Esophagus (tissue), 2 donors: ENCODE measurements at regions not wholly inside any gene's neighbourhood (a gene's known extent, or its start where the extent isn't known, plus 50 kb on each side); places are given as distances from the start of the nearest gene placed in this dataset.
"Not testable (repeated sequence)": the region's sequence is repeated elsewhere in the genome, so short reads cannot be mapped to it uniquely, and the experiment has no call there.

ENCODE experiments used
- H3K27ac ChIP-seq, 2 donors: one replicate each; pipeline ENCODE4 v1.5.1; 2013; ENCODE audit warnings: low read depth in 2 of 2, mild to moderate bottlenecking in 2 of 2, inconsistent platforms in 1 of 2, low read length in 1 of 2, moderate library complexity in 1 of 2
- H3K27me3 ChIP-seq, 2 donors: one replicate each; pipeline ENCODE4 v1.6.1; 2013; ENCODE audit warnings: low read length in 2 of 2, control low read depth in 1 of 2, mild to moderate bottlenecking in 1 of 2; ENCODE audit not compliant: insufficient read depth in 2 of 2, control insufficient read depth in 1 of 2
- H3K36me3 ChIP-seq, 2 donors: one replicate each; pipeline ENCODE4 v1.6.1; 2013; ENCODE audit warnings: low read length in 1 of 2; ENCODE audit not compliant: control insufficient read depth in 2 of 2, insufficient read depth in 2 of 2
- H3K4me1 ChIP-seq, 2 donors: one replicate each; pipeline ENCODE4 v1.6.1; 2013; ENCODE audit warnings: low read length in 1 of 2; ENCODE audit not compliant: control insufficient read depth in 2 of 2, insufficient read depth in 2 of 2
- H3K4me3 ChIP-seq, 2 donors: one replicate each; pipeline ENCODE4 v1.5.1; 2013; ENCODE audit warnings: low read length in 2 of 2, mild to moderate bottlenecking in 2 of 2, low read depth in 1 of 2, moderate library complexity in 1 of 2
- H3K9me3 ChIP-seq, 2 donors: one replicate each; pipeline ENCODE4 v1.6.1; 2013; ENCODE audit warnings: mild to moderate bottlenecking in 2 of 2, low read depth in 1 of 2, low read length in 1 of 2, moderate library complexity in 1 of 2; ENCODE audit not compliant: control insufficient read depth in 2 of 2, insufficient read depth in 1 of 2
- WGBS, 2 donors: extraction: QIAGEN DNeasy Blood & Tissue Kit; methylation state at CpG; one replicate each; pipeline ENCODE4 v1.1.7; 2013; 5-methylcytosine and 5-hydroxymethylcytosine counted together
- donor health status: healthy with polysubstance abuse.
- donor health status: Bipolar disorder and iron deficiency.

DNA sequence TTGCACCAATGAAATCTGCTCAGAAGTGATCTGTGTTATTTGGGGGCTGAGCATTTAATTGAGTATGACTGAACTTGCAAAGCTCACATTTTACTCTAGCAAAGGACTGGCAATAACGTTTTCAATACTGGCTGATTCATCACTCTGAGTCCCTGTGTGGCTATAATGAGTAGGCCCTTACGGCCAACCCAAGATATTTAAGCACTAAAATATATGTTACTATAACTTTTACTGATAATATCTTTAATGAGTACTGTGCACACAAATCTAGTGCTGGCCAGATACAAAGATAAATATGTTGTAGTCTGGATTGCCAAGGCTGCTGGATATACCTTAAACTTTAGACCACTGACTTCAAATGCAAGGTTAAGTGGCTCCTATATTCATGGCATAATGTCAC, 436.4 kb upstream of the KCNMB2 start:
- 78 to 80% methylated on average over 2 of the region's 2 CpGs for WGBS, 2 donors
- Histone ChIP-seq H3K4me3 (no peak overlapping the region), H3K9me3 (no peaks in the 10 kb centered on the region), H3K4me1 (no peaks in the 10 kb centered on the region), H3K27me3 (no peaks in the 10 kb centered on the region), H3K36me3 (no peaks in the 10 kb centered on the region), H3K27ac (no peak overlapping the region)

DNA sequence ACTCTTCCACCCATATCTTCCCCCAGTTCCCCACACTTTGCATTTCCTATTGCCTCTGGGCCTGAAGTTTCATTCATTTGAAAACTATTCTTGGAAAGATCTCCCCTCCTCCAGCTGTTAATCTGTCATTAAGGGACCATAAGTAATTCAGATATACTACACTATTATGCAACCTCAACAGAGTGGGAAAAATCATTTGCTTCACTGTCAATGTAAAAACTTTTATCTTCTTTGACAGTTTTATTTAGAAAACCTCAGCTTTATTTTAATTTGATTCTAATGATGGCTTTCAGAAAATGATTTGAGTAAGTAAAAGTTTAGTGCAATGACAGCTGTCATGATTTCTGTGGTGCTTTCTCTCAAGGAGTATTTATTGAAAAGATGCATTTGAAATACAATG, 435.3 kb upstream of the KCNMB2 start:
- no peaks in the 10 kb centered on the region for H3K4me1 ChIP-seq
- H3K36me3 ChIP-seq = no peaks in the 10 kb centered on the region
- no peaks in the 10 kb centered on the region for H3K9me3 ChIP-seq
- H3K27ac ChIP-seq = no peak overlapping the region
- no peak overlapping the region for H3K4me3 ChIP-seq
- no peaks in the 10 kb centered on the region for H3K27me3 ChIP-seq

DNA sequence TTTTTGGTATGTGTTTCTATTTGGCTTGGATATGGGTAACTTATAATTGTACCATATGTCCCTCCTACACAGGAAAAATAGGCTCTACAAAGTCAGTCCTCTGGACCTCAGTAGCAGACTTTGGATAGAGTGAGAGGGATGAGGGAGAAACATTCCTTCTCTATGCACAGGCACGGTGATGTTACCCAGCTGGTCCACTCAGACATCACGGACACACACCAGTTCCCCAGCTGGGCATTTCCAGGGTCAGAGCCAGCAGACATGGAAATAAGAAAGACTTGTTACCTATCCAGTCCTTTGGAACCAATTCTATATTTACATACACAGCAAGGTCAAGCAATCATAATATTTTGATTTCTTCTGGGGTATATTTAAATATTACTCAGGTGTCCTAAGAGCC, 433.1 kb upstream of the KCNMB2 start:
- 76 to 86% methylated on average over 2 of the region's 2 CpGs for WGBS, 2 donors
- Histone ChIP-seq H3K27ac (no peak overlapping the region), H3K9me3 (no peaks in the 10 kb centered on the region), H3K4me3 (no peak overlapping the region), H3K36me3 (no peaks in the 10 kb centered on the region), H3K27me3 (no peaks in the 10 kb centered on the region), H3K4me1 (no peaks in the 10 kb centered on the region)

DNA sequence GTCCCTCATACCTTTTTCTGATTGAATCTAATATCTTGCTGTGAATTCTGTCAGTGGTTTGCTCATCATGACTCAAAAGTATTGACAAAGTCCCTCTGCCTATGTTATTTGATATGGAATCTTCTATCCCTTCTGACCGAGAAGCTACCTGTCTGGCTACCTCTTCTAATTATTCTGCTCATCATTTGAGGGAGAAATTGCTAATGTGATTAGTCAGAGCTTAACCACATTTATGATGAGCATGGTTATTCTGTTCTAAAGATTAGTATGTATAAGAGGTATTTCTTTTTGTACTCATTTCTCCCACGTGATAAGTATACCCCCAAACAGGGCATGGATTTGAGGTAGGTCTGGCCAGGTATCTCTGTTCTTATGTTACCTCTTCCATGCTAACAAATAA, 428.4 kb upstream of the KCNMB2 start:
- Histone ChIP-seq H3K4me1 (no peaks in the 10 kb centered on the region), H3K36me3 (no peaks in the 10 kb centered on the region), H3K27me3 (no peaks in the 10 kb centered on the region), H3K4me3 (no peak overlapping the region), H3K27ac (no peak overlapping the region), H3K9me3 (no peaks in the 10 kb centered on the region)
- WGBS, 2 donors = 82 to 92% methylated on average over 2 of the region's 2 CpGs

DNA sequence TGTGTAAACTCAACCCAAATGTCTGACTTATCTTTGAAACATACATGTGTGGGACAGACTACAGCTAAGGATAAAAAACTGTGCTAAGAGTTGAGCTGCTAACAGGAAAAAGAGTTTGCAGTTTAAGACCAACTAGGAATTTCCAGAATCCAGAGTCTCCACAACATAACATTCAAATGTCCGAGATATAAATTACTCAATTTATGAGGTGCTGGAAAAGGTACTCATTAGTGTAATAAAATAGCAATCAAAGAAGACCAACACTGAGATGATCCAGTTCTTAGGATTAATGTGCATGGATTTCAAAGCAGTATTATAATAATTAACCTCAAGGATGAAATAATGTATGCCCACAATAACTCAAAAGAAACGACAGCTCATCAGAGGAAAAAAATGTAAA, 426.5 kb upstream of the KCNMB2 start:
- no peaks in the 10 kb centered on the region for H3K4me1 ChIP-seq
- no peaks in the 10 kb centered on the region for H3K36me3 ChIP-seq
- WGBS, 2 donors = 77 to 79% methylated on average over 2 of the region's 2 CpGs
- no peak overlapping the region for H3K4me3 ChIP-seq
- H3K9me3 ChIP-seq = no peaks in the 10 kb centered on the region
- H3K27ac ChIP-seq = no peak overlapping the region
- no peaks in the 10 kb centered on the region for H3K27me3 ChIP-seq

DNA sequence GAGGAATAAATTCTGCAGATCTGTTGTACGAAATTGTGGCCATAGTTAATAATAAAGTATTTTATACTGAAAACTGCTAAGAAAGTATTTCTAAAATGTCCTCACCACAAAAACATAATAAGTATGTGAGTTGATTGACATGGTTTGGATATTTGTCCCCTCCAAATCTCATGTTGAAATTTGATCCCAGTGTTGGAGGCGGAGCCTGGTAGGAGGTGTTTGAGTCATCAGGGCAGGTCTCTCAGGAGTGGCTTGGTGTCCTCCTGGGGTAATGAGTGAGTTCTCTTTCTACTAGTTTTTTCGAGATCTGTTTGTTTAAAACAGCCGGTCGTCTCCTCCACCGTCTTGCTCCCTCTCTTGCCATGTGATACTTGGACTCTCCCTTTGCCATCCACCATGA, 424.1 kb upstream of the KCNMB2 start:
- Histone ChIP-seq H3K9me3 (no peaks in the 10 kb centered on the region), H3K4me3 (no peak overlapping the region), H3K4me1 (no peaks in the 10 kb centered on the region), H3K27me3 (no peaks in the 10 kb centered on the region), H3K27ac (no peak overlapping the region), H3K36me3 (no peaks in the 10 kb centered on the region)
- WGBS, 2 donors = 95 to 97% methylated on average over 6 of the region's 6 CpGs

DNA sequence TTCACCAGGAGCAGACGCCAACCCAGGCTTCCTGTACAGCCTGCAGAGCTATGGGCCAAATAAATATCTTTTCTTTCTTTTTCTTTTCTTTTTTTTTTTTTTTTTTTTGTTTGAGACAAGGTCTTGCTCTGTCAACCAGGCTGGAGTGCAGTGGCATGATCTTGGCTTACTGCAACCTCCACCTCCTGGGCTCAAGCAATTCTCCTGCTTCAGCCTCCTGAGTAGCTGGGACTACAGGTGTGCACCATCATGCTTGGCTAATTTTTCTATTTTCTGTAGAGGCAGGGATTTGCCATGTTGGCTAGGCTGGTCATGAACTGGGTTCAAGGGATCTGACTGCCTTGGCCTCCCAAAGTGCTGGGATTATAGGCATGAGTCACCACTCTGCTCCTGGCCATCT, 423.7 kb upstream of the KCNMB2 start:
- not testable (repeated sequence) for H3K27ac ChIP-seq, H3K36me3 ChIP-seq, H3K4me1 ChIP-seq, H3K4me3 ChIP-seq, H3K27me3 ChIP-seq, H3K9me3 ChIP-seq
- 94 to 100% methylated on average over 1 of the region's 1 CpG for WGBS, 2 donors

DNA sequence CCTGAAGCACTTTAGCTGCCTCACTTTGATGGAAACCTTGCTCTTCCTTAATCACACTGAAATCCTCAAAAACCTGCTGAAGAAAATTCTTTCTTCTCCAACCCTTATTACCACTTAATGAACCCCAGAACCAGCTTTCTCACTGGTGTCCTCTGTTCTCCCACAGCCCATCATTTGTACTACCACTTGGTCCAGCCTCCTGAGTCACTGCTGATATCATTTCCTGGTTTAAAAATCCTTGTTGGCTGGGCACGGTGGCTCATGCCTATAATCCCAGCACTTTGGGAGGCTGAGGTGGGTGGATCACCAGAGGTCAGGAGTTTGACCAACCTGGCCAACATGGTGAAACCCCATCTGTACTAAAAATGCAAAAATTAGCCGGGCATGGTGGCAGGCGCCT, 418.6 kb upstream of the KCNMB2 start:
- H3K9me3 ChIP-seq = no peaks in the 10 kb centered on the region
- no peak overlapping the region for H3K4me3 ChIP-seq
- no peak overlapping the region for H3K27ac ChIP-seq

DNA sequence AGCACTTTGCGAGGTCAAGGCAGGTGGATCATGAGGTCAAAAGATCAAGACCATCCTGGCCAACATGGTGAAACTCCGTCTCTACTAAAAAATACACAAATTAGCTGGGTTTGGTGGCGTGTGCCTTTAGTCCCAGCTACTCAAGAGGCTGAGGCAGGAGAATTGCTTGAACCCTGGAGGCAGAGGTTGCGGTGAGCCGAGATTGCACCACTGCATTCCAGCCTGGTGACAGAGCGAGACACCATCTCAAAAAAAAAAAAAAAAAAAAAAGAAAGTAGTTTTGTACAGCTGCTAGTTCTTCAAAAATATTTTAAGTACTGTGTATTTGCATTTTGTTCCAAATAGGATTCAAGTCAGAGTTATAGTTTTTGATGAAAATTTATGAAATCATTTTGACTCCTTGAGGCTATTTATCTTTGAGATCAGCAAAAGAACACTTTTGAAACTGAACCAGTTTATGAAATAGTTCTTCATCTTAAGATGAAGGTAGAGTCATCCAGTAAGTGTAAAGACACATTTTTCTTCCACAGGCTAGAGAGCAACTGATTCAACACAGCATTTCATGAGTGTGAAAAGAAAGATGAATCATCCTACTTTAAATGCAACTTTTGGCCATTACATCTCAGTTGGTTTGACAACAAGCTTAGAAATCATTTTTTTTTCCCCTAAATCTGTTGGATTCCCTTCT, 416.5 kb upstream of the KCNMB2 start:
- H3K9me3 ChIP-seq, H3K27me3 ChIP-seq, H3K36me3 ChIP-seq, H3K4me1 ChIP-seq, H3K4me3 ChIP-seq: not testable (repeated sequence)
- H3K27ac ChIP-seq = peak overlapping the region in 1 of 2 donors; percentile 75
- 51 to 80% methylated on average over 6 of the region's 6 CpGs for WGBS, 2 donors

More for the DNA sequence above, 418.6 kb upstream of the KCNMB2 start:
- Histone ChIP-seq H3K27me3 (no peaks in the 10 kb centered on the region), H3K4me1 (no peaks in the 10 kb centered on the region), H3K36me3 (no peaks in the 10 kb centered on the region)
- WGBS, 2 donors = 86 to 87% methylated on average over 3 of the region's 3 CpGs

DNA sequence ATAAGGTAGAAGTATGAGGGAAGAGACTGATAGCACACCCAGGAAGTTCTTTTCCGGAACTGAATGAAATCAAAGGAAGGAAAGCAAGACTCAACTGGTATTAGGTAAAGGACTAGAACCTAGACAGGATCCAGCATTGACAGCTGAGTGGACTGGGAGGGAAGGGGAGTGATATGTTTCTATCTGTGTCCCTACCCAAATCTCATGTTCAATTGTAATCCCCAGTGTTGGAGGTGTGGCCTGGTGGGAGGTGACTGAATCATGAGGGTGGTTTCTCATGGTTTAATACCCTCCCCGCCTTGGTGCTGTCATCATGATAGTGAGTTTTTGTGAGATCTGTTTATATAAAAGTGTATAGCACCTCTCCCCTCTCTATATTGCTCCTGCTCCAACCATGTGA, 415.9 kb upstream of the KCNMB2 start:
- 70 to 88% methylated on average over 2 of the region's 2 CpGs for WGBS, 2 donors
- no peaks in the 10 kb centered on the region for H3K36me3 ChIP-seq
- no peak overlapping the region for H3K4me3 ChIP-seq
- no peaks in the 10 kb centered on the region for H3K27me3 ChIP-seq
- H3K9me3 ChIP-seq = no peaks in the 10 kb centered on the region
- peak overlapping the region in 1 of 2 donors; percentile 75 for H3K27ac ChIP-seq
- H3K4me1 ChIP-seq = no peaks in the 10 kb centered on the region
